Colonic mucosa (tissue), 4 donors: ENCODE measurements at regions not wholly inside any gene's neighbourhood (a gene's known extent, or its start where the extent isn't known, plus 50 kb on each side); places are given as distances from the start of the nearest gene placed in this dataset.

Source experiments
- DNase-seq: peaks from one replicate; pipeline ENCODE4 v3.0.0-alpha.2; 2020
- H3K27ac ChIP-seq: fragments of 200-600 bp; one replicate; pipeline ENCODE4 v1.8.0; 2021
- H3K27me3 ChIP-seq: fragments of 200-600 bp; one replicate; pipeline ENCODE4 v1.8.0; 2021
- H3K36me3 ChIP-seq: fragments of 200-600 bp; one replicate; pipeline ENCODE4 v1.8.0; 2021
- H3K4me1 ChIP-seq: fragments of 200-600 bp; one replicate; pipeline ENCODE4 v1.8.0; 2021; ENCODE audit warnings: mild to moderate bottlenecking
- H3K4me3 ChIP-seq: fragments of 200-600 bp; one replicate; pipeline ENCODE4 v1.8.0; 2021
- H3K9ac ChIP-seq, 2 donors: one replicate each; pipeline ENCODE4 v1.7.0; 2013; ENCODE audit warnings: control low read depth in 2 of 2, low read depth in 2 of 2, low read length in 2 of 2
- H3K9me3 ChIP-seq: fragments of 200-600 bp; one replicate; pipeline ENCODE4 v1.8.0; 2021
- CTCF ChIP-seq: fragments of 200-600 bp; IDR thresholded peaks from one replicate; pipeline ENCODE4 v1.8.0; 2022; ENCODE audit warnings: antibody characterized with exemption, mild to moderate bottlenecking
- intact Hi-C: fragments of 100-400 bp; cut with DNase I; formaldehyde crosslinking; loops from one replicate; pipeline ENCODE4 v1.14.1; 2022
- donor health status: healthy.
- donor health status: DM: no; HTN: no; CAD: no.
- donor health status: DM: no; HTN: no; CAD: no.

DNA sequence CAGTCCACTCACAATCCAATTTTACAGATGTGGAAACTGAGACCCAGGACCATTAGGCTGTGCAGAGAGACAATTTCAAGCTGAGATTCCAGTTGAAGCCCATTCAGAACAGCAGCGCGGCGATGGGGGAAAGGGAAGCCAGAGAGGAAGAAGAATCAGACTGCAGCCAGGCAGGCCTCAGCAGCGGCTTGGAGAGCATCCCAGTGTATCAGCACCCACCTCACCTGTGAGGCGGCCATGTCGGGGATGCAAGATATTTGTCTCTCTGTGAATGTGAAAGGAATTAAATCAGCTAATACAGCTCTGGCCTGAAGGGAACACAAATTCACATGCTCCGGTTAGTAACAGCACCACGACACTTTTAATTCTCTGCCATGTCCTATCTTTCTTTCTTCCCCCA, 198.0 kb upstream of the SOX11 start:
- no peak overlapping the region for H3K27ac ChIP-seq
- no peak overlapping the region for H3K4me3 ChIP-seq
- H3K27me3 ChIP-seq, result no peaks in the 10 kb centered on the region
- H3K36me3 ChIP-seq, result no peaks in the 10 kb centered on the region
- H3K9me3 ChIP-seq, result no peaks in the 10 kb centered on the region
- intact Hi-C loops, result no loop called here
- H3K9ac ChIP-seq, result no peak overlapping the region
- DNase-seq, result no peak
- no peaks in the 10 kb centered on the region for H3K4me1 ChIP-seq
- TF ChIP-seq CTCF, result no peak

GRCh38 chr2:5495586-5495985, 196.6 kb upstream of the SOX11 start:
- H3K4me1 ChIP-seq, result no peaks in the 10 kb centered on the region
- no peak overlapping the region for H3K4me3 ChIP-seq
- intact Hi-C loops, result no loop called here
- no peaks in the 10 kb centered on the region for H3K27me3 ChIP-seq
- DNase-seq, result no peak
- TF ChIP-seq CTCF, result no peak
- H3K27ac ChIP-seq, result no peak overlapping the region
- no peaks in the 10 kb centered on the region for H3K9me3 ChIP-seq
- no peaks in the 10 kb centered on the region for H3K36me3 ChIP-seq
- H3K9ac ChIP-seq, result no peak overlapping the region

GRCh38 chr2:5497874-5498273, 194.3 kb upstream of the SOX11 start:
- Histone ChIP-seq H3K9ac (no peak overlapping the region), H3K27ac (no peak overlapping the region), H3K9me3 (no peaks in the 10 kb centered on the region), H3K27me3 (no peaks in the 10 kb centered on the region), H3K4me1 (no peaks in the 10 kb centered on the region), H3K36me3 (no peaks in the 10 kb centered on the region), H3K4me3 (no peak overlapping the region)
- intact Hi-C loops, result no loop called here
- no peak for TF ChIP-seq CTCF
- no peak for DNase-seq

- Histone ChIP-seq H3K27me3 (no peaks in the 10 kb centered on the region), H3K4me1 (no peaks in the 10 kb centered on the region), H3K4me3 (no peak overlapping the region), H3K9me3 (no peaks in the 10 kb centered on the region), H3K27ac (no peak overlapping the region), H3K36me3 (no peaks in the 10 kb centered on the region), H3K9ac (no peak overlapping the region)
- intact Hi-C loops, result no loop called here
- no peak for DNase-seq
- TF ChIP-seq CTCF, result no peak
These were observed 190.4 kb upstream of the SOX11 start for GRCh38 chr2:5501807-5502206.

GRCh38 chr2:5502385-5502784, 189.8 kb upstream of the SOX11 start:
- H3K4me3 ChIP-seq, result no peak overlapping the region
- no peaks in the 10 kb centered on the region for H3K9me3 ChIP-seq
- intact Hi-C loops, result no loop called here
- H3K27me3 ChIP-seq, result no peaks in the 10 kb centered on the region
- H3K27ac ChIP-seq, result no peak overlapping the region
- TF ChIP-seq CTCF, result no peak
- H3K4me1 ChIP-seq, result no peaks in the 10 kb centered on the region
- DNase-seq, result no peak
- no peaks in the 10 kb centered on the region for H3K36me3 ChIP-seq
- no peak overlapping the region for H3K9ac ChIP-seq

GRCh38 chr2:5504756-5505155, 187.4 kb upstream of the SOX11 start:
- Histone ChIP-seq H3K27me3 (no peaks in the 10 kb centered on the region), H3K36me3 (no peaks in the 10 kb centered on the region), H3K9me3 (no peaks in the 10 kb centered on the region), H3K9ac (no peak overlapping the region), H3K27ac (no peak overlapping the region), H3K4me1 (no peaks in the 10 kb centered on the region), H3K4me3 (no peak overlapping the region)
- no peak for TF ChIP-seq CTCF
- intact Hi-C loops, result no loop called here
- no peak for DNase-seq
